GM18505 (cell line): ENCODE measurements at regions not wholly inside any gene's neighbourhood (a gene's known extent, or its start where the extent isn't known, plus 50 kb on each side); places are given as distances from the start of the nearest gene placed in this dataset.

Experiments used
- ATAC-seq: cut with Tn5 transposase; IDR thresholded peaks from one replicate; pipeline ENCODE4 v1.9.1; 2021; ENCODE audit not compliant: unreplicated experiment
- POLR2A ChIP-seq: IDR thresholded peaks from 4 replicates; pipeline ENCODE4 v1.6.1; 2011; ENCODE audit warnings: borderline replicate concordance; ENCODE audit not compliant: insufficient read depth, insufficient read length; ENCODE audit errors: extremely low read depth

DNA sequence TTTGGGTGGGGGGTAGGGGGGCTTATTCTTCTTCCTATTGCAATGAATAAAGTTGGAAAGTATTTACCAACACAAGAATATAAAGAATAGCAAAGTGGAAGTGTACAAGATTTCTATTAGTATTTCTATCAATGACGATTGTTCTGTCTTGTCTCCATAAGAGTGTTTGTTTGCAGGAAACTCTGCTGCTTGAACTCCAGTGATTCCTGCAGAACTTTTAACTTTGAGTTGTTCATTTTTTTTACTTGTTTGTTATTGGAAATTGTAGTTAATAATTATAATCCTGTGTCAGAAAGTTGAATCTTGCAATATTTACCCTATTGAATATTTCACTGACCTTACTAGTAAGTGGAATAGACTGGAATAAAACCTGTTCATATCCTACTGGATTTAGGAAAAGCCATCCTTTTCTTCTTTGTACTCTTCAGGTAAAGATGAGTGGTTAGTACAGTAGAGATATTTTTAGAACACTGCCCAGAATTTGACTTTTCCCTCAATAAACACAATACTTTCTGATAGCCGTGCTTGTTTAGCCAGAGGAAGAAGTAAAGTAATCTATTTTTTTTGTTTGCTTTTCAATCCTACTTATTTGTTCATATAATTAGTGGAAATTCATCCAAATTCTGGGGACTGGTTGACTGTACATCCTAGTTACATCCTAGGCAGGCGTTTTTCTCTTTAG is 340.4 kb downstream of the TENT4A start:
- no peak for TF ChIP-seq POLR2A
- ATAC-seq: no peak

GRCh38 chr5:7066471-7067235 is 329.3 kb upstream of the ADCY2 start:
- ATAC-seq: no peak
- TF ChIP-seq POLR2A: no peak

DNA sequence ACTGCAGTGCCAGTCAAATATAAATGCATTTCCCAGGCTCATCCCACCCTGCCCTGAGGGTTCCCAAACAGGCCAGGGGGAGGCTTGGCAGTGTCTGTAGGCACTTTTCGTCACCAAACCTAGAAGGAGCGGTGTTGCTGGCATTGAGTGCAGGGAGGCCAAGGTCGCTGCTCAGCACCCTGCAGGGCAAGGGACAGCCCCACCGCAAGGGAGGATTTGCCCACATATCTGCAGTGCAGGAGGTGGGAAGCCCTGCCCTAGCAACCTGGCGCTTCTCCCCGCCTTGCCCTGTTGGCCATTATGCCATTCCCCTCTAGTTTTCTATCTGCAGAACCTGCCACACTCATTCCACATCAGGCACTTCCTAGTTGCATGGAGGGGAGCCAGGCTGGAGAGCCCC is 327.8 kb upstream of the ADCY2 start:
- TF ChIP-seq POLR2A: no peak
- no peak for ATAC-seq

GRCh38 chr5:7068899-7069298 is 327.0 kb upstream of the ADCY2 start:
- TF ChIP-seq POLR2A: no peak
- no peak for ATAC-seq

GRCh38 chr5:7072188-7072587 is 323.8 kb upstream of the ADCY2 start:
- no peak for ATAC-seq
- TF ChIP-seq POLR2A: no peak

- ATAC-seq: no peak
- TF ChIP-seq POLR2A: no peak
Observed at GRCh38 chr5:7073666-7074065, 322.3 kb upstream of the ADCY2 start.

GRCh38 chr5:7074176-7074575 is 321.8 kb upstream of the ADCY2 start:
- no peak for TF ChIP-seq POLR2A
- ATAC-seq: no peak

- no peak for ATAC-seq
- no peak for TF ChIP-seq POLR2A
Observed at GRCh38 chr5:7075470-7075869, 320.5 kb upstream of the ADCY2 start.

GRCh38 chr5:7078101-7078500 is 317.8 kb upstream of the ADCY2 start:
- TF ChIP-seq POLR2A: no peak
- ATAC-seq: no peak

- TF ChIP-seq POLR2A: no peak
- ATAC-seq: no peak
Observed at GRCh38 chr5:7078901-7079300, 317.0 kb upstream of the ADCY2 start.

GRCh38 chr5:7080501-7080900 is 315.4 kb upstream of the ADCY2 start:
- TF ChIP-seq POLR2A: no peak
- ATAC-seq: no peak

DNA sequence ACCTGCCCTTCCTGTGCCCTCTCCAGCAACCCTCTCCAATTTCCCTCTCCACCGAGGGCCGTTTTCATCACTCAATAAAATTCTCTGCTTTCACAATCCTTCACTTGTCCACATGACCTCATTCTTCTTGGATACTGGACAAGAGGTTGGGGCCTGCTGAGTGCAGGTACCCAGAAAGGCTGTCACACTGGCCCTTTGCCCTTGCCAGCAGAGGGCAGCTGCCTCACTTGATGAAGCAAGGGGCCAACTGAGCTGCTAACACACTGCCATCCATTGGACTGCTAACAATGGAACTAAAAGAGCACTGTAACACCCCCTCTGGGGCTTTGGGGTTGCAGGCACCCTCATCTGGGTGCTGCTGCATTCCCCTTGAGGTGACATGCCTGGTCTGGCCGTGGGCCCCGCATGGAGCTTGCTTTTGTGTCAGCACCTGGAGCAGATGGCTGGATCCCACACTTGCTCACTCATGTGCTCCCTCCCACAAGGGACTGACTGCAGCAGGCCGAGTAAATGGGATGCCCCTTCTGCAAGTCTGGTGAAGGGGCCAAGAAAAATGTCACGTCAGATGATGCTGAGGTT is 308.1 kb upstream of the ADCY2 start:
- no peak for TF ChIP-seq POLR2A
- ATAC-seq: no peak

DNA sequence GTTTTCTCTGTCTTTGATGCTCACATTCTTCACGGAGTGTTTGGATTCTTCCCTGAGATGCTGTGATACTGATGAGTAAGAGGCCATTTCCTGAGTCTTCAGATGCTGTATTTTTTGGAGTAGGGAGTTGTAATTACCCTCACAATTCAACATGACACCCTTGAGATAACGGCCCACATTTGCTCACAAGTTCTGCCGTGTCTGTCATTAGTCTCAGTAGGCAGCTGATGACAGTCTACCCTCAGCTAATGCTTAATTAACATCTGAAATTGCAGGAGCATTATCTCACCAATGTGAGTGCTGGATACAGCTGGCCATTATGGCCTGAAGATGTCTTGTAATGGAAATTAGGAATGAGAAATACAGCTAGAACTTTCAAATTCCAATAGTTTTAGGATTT is 307.1 kb upstream of the ADCY2 start:
- ATAC-seq: no peak
- TF ChIP-seq POLR2A: no peak

- ATAC-seq: no peak
- no peak for TF ChIP-seq POLR2A
Observed at GRCh38 chr5:7094626-7095025, 301.3 kb upstream of the ADCY2 start.
